Gastrocnemius medialis (tissue), 4 donors: ENCODE measurements at regions not wholly inside any gene's neighbourhood (a gene's known extent, or its start where the extent isn't known, plus 50 kb on each side); places are given as distances from the start of the nearest gene placed in this dataset.
"Not testable (repeated sequence)": the region's sequence is repeated elsewhere in the genome, so short reads cannot be mapped to it uniquely, and the experiment has no call there.

Experiments
- ATAC-seq, 2 donors: fragments of 150-250 bp; one replicate each; pipeline ENCODE4 v1.9.1; 2016
- DNase-seq, 2 donors: peaks; one replicate each; pipeline ENCODE4 v3.0.0-alpha.2; 2019
- H3K27ac ChIP-seq, 4 donors: fragments of 200-600 bp; sonication (generic); 1 replicate in 1 of 4; 2 replicates in 3 of 4; pipeline ENCODE4 v1.5.1; 2016 to 2018; ENCODE audit warnings: mild to moderate bottlenecking in 2 of 4, moderate library complexity in 1 of 4
- H3K27me3 ChIP-seq, 3 donors: fragments of 200-600 bp; sonication (generic) in 2 of 3; 1 replicate in 1 of 3; 2 replicates in 2 of 3; pipeline versions ENCODE4 v1.5.1 to v1.6.0; 2016 to 2019; ENCODE audit warnings: mild to moderate bottlenecking in 1 of 3, moderate library complexity in 1 of 3
- H3K36me3 ChIP-seq, 2 donors: fragments of 200-600 bp; sonication (generic) in 1 of 2; one replicate each; pipeline ENCODE4 v1.5.1; 2017 to 2018
- H3K4me1 ChIP-seq, 2 donors: fragments of 200-600 bp; sonication (generic) in 1 of 2; one replicate each; pipeline ENCODE4 v1.5.1; 2016 to 2017; ENCODE audit warnings: mild to moderate bottlenecking in 2 of 2
- H3K4me3 ChIP-seq, 4 donors: fragments of 200-600 bp; sonication (generic) in 3 of 4; 1 replicate in 1 of 4; 2 replicates in 3 of 4; pipeline ENCODE4 v1.5.1; 2016 to 2019; ENCODE audit warnings: mild to moderate bottlenecking in 2 of 4
- H3K9me3 ChIP-seq, 3 donors: fragments of 200-600 bp; sonication (generic) in 2 of 3; 1 replicate in 1 of 3; 2 replicates in 2 of 3; pipeline ENCODE4 v1.5.1; 2016 to 2019
- CTCF ChIP-seq, 5 experiments: fragments of 450-650 bp in 3 of 5; fragments of 200-600 bp in 2 of 5; sonication (generic) in 2 of 5; IDR thresholded peaks in 4 of 5; conservative IDR thresholded peaks in 1 of 5; 1 replicate in 4 of 5; 2 replicates in 1 of 5; pipeline ENCODE4 v1.5.1; 2016 to 2019; ENCODE audit warnings: antibody characterized with exemption in 5 of 5, mild to moderate bottlenecking in 3 of 5, moderate library complexity in 3 of 5
- POLR2A ChIP-seq, 2 donors: fragments of 450-650 bp; IDR thresholded peaks; one replicate each; pipeline ENCODE4 v1.6.1; 2017; ENCODE audit warnings: antibody characterized with exemption in 2 of 2, mild to moderate bottlenecking in 2 of 2, moderate library complexity in 2 of 2
- in situ Hi-C, 4 donors: fragments of 200-750 bp; cut with MboI; loops; one replicate each; pipeline versions ENCODE4 v1.15.0 to v1.8.0; 2017; ENCODE audit warnings: low sequenced_read_pairs in 4 of 4
- intact Hi-C: fragments of 100-400 bp; cut with DNase I; formaldehyde crosslinking; loops from one replicate; pipeline ENCODE4 v1.15.1; 2023; ENCODE audit warnings: low total_unique reads

GRCh38 chr20:23295934-23296333 lies 54.7 kb upstream of the NXT1 start:
- intact Hi-C loops = no loop called here
- H3K4me1 ChIP-seq = peaks cover 10% of the 10 kb centered on the region in 2 donors
- H3K4me3 ChIP-seq = no peak overlapping the region
- no peak for DNase-seq
- in situ Hi-C loops = no loop called here
- no peak for ATAC-seq
- H3K27me3 ChIP-seq = no peaks in the 10 kb centered on the region
- no peak for TF ChIP-seq CTCF (IDR thresholded peaks at IDR 0.05 in 4 of 5, conservative IDR thresholded peaks at IDR 0.05 in 1 of 5)
- no peak for TF ChIP-seq POLR2A (IDR thresholded peaks at IDR 0.05)
- H3K36me3 ChIP-seq = no peaks in the 10 kb centered on the region
- H3K9me3 ChIP-seq = no peaks in the 10 kb centered on the region
- H3K27ac ChIP-seq = no peak overlapping the region

- Histone ChIP-seq H3K27ac (peak overlapping the region; percentile 39 to 73 (median 55)), H3K9me3 (no peaks in the 10 kb centered on the region), H3K27me3 (no peaks in the 10 kb centered on the region), H3K4me1 (peaks cover 10% of the 10 kb centered on the region in 2 donors), H3K36me3 (no peaks in the 10 kb centered on the region), H3K4me3 (no peak overlapping the region)
- ATAC-seq = no peak
- in situ Hi-C loops = no loop called here
- no peak for DNase-seq
- intact Hi-C loops = loop anchor here (5.0 kb wide), 1 partner anchor 47 kb away; no protein-coding TSS in a partner anchor
- no peak for TF ChIP-seq POLR2A (IDR thresholded peaks at IDR 0.05)
- no peak for TF ChIP-seq CTCF (IDR thresholded peaks at IDR 0.05 in 4 of 5, conservative IDR thresholded peaks at IDR 0.05 in 1 of 5)
Measured at GRCh38 chr20:23294671-23295070, 55.9 kb upstream of the NXT1 start.

GRCh38 chr20:23294166-23294565 lies 56.4 kb upstream of the NXT1 start:
- Histone ChIP-seq H3K4me3 (no peak overlapping the region), H3K36me3 (no peaks in the 10 kb centered on the region), H3K4me1 (peaks cover 10% of the 10 kb centered on the region in 2 donors), H3K9me3 (no peaks in the 10 kb centered on the region), H3K27ac (peak overlapping the region; percentile 39 to 73 (median 55)), H3K27me3 (no peaks in the 10 kb centered on the region)
- DNase-seq (no peak), ATAC-seq (no peak)
- intact Hi-C loops = loop anchor here (5.0 kb wide), 1 partner anchor 47 kb away; no protein-coding TSS in a partner anchor
- TF ChIP-seq CTCF (IDR thresholded peaks at IDR 0.05 in 4 of 5, conservative IDR thresholded peaks at IDR 0.05 in 1 of 5) (no peak), POLR2A (IDR thresholded peaks at IDR 0.05) (no peak)
- in situ Hi-C loops = no loop called here

GRCh38 chr20:23293689-23294088 lies 56.9 kb upstream of the NXT1 start:
- peak; percentile 34 to 49 for DNase-seq
- Histone ChIP-seq H3K4me1 (peaks cover 10% of the 10 kb centered on the region in 2 donors), H3K36me3 (no peaks in the 10 kb centered on the region), H3K27ac (peak overlapping the region; percentile 39 to 73 (median 55)), H3K9me3 (no peaks in the 10 kb centered on the region), H3K4me3 (no peak overlapping the region), H3K27me3 (no peaks in the 10 kb centered on the region)
- in situ Hi-C loops (no loop called here), intact Hi-C loops (loop anchor here (5.0 kb wide), 1 partner anchor 46 kb away; no protein-coding TSS in a partner anchor)
- peak; percentile 83 for ATAC-seq
- no peak for TF ChIP-seq POLR2A (IDR thresholded peaks at IDR 0.05)
- TF ChIP-seq CTCF (IDR thresholded peaks at IDR 0.05 in 4 of 5, conservative IDR thresholded peaks at IDR 0.05 in 1 of 5) = no peak

- H3K36me3 ChIP-seq, H3K9me3 ChIP-seq, in situ Hi-C loops, H3K27ac ChIP-seq, DNase-seq, H3K4me3 ChIP-seq, ATAC-seq, H3K27me3 ChIP-seq: not testable (repeated sequence)
- intact Hi-C loops = loop anchor here (5.0 kb wide), 1 partner anchor 45 kb away; no protein-coding TSS in a partner anchor
- peaks cover 10% of the 10 kb centered on the region in 2 donors for H3K4me1 ChIP-seq
Measured at GRCh38 chr20:23292311-23292710, 58.3 kb upstream of the NXT1 start.
